ENCODE measurements at regions not wholly inside any gene's neighbourhood (a gene's known extent, or its start where the extent isn't known, plus 50 kb on each side); places are given as distances from the start of the nearest gene placed in this dataset.

GRCh38 chr2:38454081-38454480, 77.0 kb upstream of the ATL2 start:
- TF ChIP-seq CTCF (IDR thresholded peaks at IDR 0.05) (no peak), POLR2A (IDR thresholded peaks at IDR 0.05) (no peak)
